ENCODE measurements at regions not wholly inside any gene's neighbourhood (a gene's known extent, or its start where the extent isn't known, plus 50 kb on each side); places are given as distances from the start of the nearest gene placed in this dataset.
"Not testable (repeated sequence)": the region's sequence is repeated elsewhere in the genome, so short reads cannot be mapped to it uniquely, and the experiment has no call there.

DNA sequence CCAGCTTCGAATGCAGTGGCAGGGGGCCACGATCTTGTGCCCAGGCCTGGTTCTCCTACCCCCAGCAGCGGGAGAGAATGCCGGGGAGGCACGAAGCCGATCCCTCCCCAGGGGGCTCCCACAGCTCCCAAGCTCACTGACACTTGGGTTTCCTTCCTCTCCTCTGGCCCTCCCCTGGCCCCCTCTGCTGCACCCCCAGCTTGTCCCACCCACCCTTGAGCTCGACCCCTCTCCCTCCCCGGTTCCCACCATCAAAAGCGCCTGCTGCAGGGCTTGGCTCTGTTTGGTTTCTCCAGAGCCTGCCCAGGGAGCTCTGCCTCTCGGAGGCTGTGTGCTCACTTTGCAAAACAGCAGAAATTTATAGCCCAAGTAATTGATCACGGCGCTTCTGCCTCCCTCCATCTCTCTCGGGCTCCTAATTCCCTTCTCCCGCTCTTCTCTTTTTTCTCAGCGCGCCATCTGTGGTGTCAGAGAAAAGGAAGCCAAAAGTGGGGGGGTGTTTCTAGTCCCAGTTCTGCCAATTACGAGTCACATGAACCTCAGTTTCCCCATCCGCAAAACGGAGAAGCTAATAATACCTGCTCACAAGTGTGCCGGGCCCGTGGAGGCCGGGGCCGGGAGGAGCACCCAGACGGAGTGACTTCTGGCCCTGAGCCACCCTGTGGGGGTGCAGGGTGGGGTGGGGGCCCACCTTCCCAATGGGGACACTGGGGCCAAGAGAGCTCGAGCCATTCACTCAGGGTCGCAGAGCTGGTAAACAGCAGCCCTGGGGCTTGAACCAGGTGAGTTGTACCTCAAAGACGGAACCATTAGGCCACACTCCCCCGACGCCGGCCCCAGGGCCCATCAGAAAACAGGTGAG, 141.2 kb upstream of the IER5L start:
- no peak for DNase-seq (ENCODE audit: low read depth)

- DNase-seq (ENCODE audit: low read depth): no peak
These were observed 140.3 kb upstream of the IER5L start for GRCh38 chr9:129318121-129319075.

GRCh38 chr9:129317179-129318011, 139.3 kb upstream of the IER5L start:
- peak; percentile 16 for DNase-seq (ENCODE audit: low read depth)

GRCh38 chr9:129316281-129317030, 138.4 kb upstream of the IER5L start:
- DNase-seq (ENCODE audit: low read depth): no peak

GRCh38 chr9:129313331-129313955, 135.4 kb upstream of the IER5L start:
- no peak for DNase-seq (ENCODE audit: low read depth)

GRCh38 chr9:129312251-129313122, 134.4 kb upstream of the IER5L start:
- DNase-seq (ENCODE audit: low read depth): no peak

- DNase-seq (ENCODE audit: low read depth): no peak
These were observed 133.6 kb upstream of the IER5L start for GRCh38 chr9:129311643-129312042.

DNA sequence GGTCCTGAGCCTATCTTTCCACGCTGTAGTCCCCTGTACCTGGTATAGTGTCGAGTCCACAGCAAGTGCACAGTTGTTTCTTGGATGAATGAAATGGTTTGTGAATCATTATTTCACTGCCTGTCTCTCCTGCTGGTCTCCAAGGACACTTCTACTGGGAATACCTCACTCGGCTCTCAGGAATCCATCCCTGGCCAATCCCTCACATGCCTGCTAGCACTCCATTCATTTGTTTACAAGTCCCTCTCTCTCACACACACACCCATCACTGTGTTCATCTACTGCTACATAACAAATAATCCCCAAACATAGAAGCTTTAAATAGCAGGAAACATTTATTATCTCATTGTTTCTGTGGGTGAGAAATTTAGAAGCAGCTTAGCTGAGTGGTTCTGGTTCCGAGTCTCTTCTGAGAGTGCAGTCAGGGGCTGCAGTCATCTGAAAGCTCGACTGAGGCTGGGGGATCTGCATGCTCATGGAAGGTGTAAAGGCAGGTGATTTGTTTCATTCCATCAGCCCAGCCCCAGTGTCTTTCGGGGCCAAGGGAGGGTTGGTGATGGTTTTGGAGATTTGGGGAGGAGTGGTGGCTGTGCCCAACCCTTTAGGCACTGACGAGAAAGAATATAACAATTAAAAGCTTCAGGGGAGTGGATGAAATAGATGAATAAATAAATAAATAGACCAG, 132.7 kb upstream of the IER5L start:
- no peak for DNase-seq (ENCODE audit: low read depth)

DNA sequence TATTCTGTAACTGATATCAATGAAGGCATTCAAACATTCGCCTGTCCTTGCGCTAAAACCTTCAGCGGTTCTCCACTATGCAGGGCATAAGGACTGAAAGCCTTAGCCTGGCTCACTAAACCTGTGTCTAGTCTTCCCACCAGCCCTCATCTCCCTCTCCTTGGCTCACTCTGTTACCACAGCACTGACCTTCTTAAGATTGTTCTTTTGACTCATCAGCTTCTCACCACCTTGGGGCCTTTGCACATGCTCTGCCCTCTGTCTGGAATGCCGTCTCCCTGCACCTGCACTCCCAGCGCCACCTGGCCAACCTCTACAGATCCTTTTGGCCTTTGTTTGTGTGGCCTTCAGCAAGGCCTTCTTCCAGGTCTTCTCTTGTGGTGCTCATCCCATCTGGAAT, 131.8 kb upstream of the IER5L start:
- no peak for DNase-seq (ENCODE audit: low read depth)

- DNase-seq (ENCODE audit: low read depth): no peak
These were observed 131.0 kb upstream of the IER5L start for GRCh38 chr9:129309041-129309430.

DNA sequence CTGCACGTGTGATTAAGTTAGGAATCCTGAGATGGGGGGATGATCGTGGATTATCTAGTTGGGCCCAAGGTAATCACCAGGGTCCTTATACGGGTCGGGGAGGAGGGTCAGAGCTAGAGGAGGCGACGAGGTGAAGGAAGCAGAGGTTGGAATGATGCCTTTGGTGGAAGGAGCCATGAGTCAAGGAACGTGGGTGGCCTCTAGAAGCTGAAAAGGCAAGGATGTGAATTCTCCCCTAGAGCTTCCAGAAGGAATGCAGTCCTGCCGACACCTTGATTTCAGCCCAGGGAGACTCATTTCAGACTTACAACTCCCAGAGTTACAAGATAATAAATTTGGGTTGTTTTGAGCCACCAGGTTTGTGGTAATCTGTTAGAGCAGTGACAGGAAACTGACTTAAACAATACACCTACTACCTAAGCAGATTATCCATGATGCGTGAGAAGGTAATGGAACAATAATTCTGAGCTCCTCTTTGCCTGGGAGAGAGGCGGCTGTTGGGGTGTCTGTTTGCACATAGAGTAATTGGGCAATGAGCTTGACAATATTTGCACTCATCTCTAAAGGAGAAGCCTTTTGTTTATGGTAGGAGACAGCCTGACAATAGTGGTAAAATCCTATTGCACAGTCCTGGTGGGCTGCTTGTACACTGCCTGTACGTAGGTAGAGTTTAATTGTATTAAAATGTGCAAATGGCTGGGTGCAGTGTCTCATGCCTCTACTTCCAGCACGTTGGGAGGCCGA, 129.3 kb upstream of the IER5L start:
- no peak for DNase-seq (ENCODE audit: low read depth)

DNA sequence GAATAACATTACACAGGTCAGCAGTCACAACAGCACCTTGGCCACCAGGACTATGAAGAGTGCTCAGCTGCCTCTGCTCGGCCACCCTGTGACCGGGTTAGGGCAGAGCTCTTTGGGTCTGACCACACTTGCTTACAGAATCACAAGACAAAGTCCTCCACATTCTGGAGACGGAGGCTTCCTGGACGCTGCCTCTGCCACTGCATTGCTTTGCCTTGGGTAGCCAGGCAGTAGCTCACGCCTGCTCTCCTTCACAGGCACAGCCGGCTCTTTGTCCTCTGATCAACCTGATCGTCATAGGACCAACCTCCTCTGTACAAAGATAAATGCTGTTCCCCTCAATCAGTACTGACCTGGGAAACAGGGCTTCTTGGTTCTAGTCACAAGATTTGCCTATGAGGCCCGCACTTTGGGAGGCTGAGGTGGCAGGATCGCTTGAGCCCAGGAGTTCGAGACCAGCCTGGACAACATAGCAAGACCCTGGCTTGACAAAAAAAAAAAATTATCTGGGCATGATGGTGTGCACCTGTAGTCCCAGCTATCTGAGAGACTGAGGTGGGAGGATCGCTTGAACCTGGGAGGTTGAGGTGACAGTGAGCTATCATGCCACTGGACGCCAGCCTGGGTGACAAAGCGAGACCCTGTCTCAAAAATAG, 128.4 kb upstream of the IER5L start:
- DNase-seq (ENCODE audit: low read depth): no peak

DNA sequence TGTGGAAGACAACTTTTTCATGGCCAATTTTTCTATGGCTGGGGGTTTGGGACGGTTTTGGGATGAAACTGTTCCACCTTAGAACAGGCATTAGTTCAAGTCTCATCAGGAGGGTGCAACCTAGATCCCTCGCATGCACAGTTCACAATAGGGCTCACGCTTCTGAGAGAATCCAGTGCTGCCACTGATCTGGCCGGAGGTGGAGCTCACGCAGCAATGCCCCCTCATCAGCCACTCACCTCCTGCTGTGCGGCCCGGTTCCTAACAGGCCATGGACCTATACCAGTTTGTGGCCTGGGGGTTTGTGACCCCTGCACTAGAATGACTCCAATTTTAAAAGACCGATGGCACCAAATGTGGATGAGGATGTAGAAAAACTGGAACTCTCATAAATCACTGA, 127.2 kb upstream of the IER5L start:
- no peak for DNase-seq (ENCODE audit: low read depth)

GRCh38 chr9:129301941-129302340, 123.9 kb upstream of the IER5L start:
- DNase-seq (ENCODE audit: low read depth): no peak

DNA sequence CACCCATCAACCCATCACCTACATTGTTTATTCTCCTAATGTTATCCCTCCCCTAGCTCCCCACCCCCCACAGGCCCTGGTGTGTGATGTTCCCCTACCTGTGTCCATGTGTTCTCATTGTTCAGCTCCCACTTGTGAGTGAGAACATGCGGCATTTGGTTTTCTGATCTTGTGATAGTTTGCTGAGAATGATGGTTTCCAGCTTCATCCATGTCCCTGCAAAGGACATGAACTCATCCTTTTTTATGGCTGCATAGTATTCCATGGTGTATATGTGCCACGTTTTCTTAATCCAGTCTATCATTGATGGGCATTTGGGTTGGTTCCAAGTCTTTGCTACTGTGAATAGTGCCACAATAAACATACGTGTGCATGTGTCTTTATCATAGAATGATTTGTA, 118.1 kb upstream of the IER5L start:
- not testable (repeated sequence) for DNase-seq (ENCODE audit: low read depth)

DNA sequence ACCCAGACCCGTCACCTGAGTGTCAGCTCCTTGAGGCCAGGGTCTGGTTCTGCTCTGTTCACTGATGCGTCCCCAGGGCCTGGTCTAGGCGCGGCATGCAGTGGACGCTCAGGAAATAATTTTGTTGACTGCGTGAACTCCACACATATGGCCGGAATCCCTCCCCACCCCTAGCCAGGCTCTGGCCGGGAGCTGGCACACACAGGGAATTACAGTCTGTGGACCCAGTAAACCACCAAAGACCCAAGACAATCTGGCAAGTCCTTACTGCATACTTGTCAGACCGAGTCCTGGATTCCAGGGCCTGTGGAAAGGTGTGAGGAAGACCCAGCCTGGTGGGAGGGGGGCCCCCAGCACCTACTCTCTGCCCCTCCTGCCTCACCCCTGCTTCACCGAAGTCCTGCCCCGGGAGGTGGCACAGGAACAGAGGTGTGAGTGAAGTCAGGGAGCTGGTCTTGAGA, 113.0 kb upstream of the IER5L start:
- DNase-seq (ENCODE audit: low read depth): no peak

DNA sequence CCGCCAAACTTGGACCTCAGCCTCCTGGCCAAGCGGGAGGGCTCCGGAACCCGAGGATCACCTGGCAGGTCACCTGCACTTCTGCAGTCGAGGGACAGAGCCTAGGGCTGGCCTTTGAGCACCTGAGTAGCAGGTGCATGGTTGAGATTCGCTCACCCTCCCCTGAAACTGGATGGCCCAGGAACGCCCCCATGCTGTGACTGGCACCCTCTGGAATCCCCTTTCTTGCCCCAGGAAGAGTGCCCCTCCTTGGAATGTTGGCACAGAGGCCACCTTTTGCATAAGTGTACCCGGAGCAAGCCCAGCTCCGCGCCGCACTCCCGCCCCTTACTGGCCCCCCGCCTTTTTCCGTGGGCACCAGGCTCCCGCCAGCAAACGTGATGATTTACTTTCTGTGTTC, 112.5 kb upstream of the IER5L start:
- DNase-seq (ENCODE audit: low read depth): no peak

All from myocyte (in vitro differentiated cells).